GM18867 (cell line): ENCODE measurements at regions not wholly inside any gene's neighbourhood (a gene's known extent, or its start where the extent isn't known, plus 50 kb on each side); places are given as distances from the start of the nearest gene placed in this dataset.

Source experiments
- ATAC-seq: cut with Tn5 transposase; IDR thresholded peaks from one replicate; pipeline ENCODE4 v1.9.1; 2021; ENCODE audit warnings: mild to moderate bottlenecking, moderate library complexity; ENCODE audit not compliant: unreplicated experiment

- ATAC-seq, result no peak
Observed at GRCh38 chr11:33559567-33559966, 141.1 kb downstream of the C11orf91 start.

GRCh38 chr11:33558097-33558496, 142.5 kb downstream of the C11orf91 start:
- ATAC-seq, result no peak

GRCh38 chr11:33557201-33557600, 143.4 kb downstream of the C11orf91 start:
- ATAC-seq, result no peak

GRCh38 chr11:33554219-33554618, 146.4 kb downstream of the C11orf91 start:
- no peak for ATAC-seq

GRCh38 chr11:33553486-33553885, 147.1 kb downstream of the C11orf91 start:
- ATAC-seq, result no peak

- no peak for ATAC-seq
Observed at GRCh38 chr11:33552756-33553155, 147.9 kb downstream of the C11orf91 start.

GRCh38 chr11:33551051-33551450, 149.6 kb downstream of the C11orf91 start:
- ATAC-seq, result no peak

- ATAC-seq, result no peak
Observed at GRCh38 chr11:33549483-33549882, 151.1 kb downstream of the C11orf91 start.

GRCh38 chr11:33545931-33546330, 154.7 kb downstream of the C11orf91 start:
- no peak for ATAC-seq

- no peak for ATAC-seq
Observed at GRCh38 chr11:33544593-33545373, 155.8 kb downstream of the C11orf91 start.

- ATAC-seq, result no peak
Observed at GRCh38 chr11:33543823-33544222, 156.8 kb downstream of the C11orf91 start.

- no peak for ATAC-seq
Observed at GRCh38 chr11:33542921-33543320, 157.7 kb downstream of the C11orf91 start.

GRCh38 chr11:33540946-33541915, 159.4 kb downstream of the C11orf91 start:
- ATAC-seq, result no peak

GRCh38 chr11:33540427-33540826, 160.2 kb downstream of the C11orf91 start:
- no peak for ATAC-seq

- ATAC-seq, result no peak
Observed at GRCh38 chr11:33539751-33540150, 160.9 kb downstream of the C11orf91 start.

- no peak for ATAC-seq
Observed at GRCh38 chr11:33538726-33539125, 161.9 kb downstream of the C11orf91 start.

GRCh38 chr11:33536178-33536577, 164.4 kb downstream of the C11orf91 start:
- no peak for ATAC-seq

- ATAC-seq, result no peak
Observed at GRCh38 chr11:33534575-33534974, 166.1 kb downstream of the C11orf91 start.

- ATAC-seq, result no peak
Observed at GRCh38 chr11:33533386-33534052, 167.1 kb downstream of the C11orf91 start.

- no peak for ATAC-seq
Observed at GRCh38 chr11:33532720-33533385, 167.8 kb downstream of the C11orf91 start.

GRCh38 chr11:33532257-33532656, 168.4 kb downstream of the C11orf91 start:
- no peak for ATAC-seq
